ENCODE measurements at regions not wholly inside any gene's neighbourhood (a gene's known extent, or its start where the extent isn't known, plus 50 kb on each side); places are given as distances from the start of the nearest gene placed in this dataset.

- no peak for ATAC-seq
- no peak for DNase-seq
- Mint-ChIP-seq H3K4me1 (peaks cover 88% of the 10 kb centered on the region), H3K27me3 (no peaks in the 10 kb centered on the region), H3K36me3 (ENCODE audit: low read depth) (no peaks in the 10 kb centered on the region), H3K9me3 (no peaks in the 10 kb centered on the region), H3K4me3 (no peak overlapping the region), H3K27ac (peak overlapping the region; percentile 79)
Measured at GRCh38 chr7:50214126-50214670, 90.3 kb upstream of the IKZF1 start.

GRCh38 chr7:50213622-50214017, 90.9 kb upstream of the IKZF1 start:
- Mint-ChIP-seq H3K9me3 (no peaks in the 10 kb centered on the region), H3K27me3 (no peaks in the 10 kb centered on the region), H3K36me3 (ENCODE audit: low read depth) (no peaks in the 10 kb centered on the region), H3K4me1 (peaks cover 93% of the 10 kb centered on the region), H3K4me3 (no peak overlapping the region), H3K27ac (peak overlapping the region; percentile 79)
- DNase-seq = no peak
- no peak for ATAC-seq

GRCh38 chr7:50212666-50213621, 91.6 kb upstream of the IKZF1 start:
- no peaks in the 10 kb centered on the region for H3K9me3 Mint-ChIP-seq
- no peaks in the 10 kb centered on the region for H3K27me3 Mint-ChIP-seq
- H3K36me3 Mint-ChIP-seq (ENCODE audit: low read depth) = no peaks in the 10 kb centered on the region
- DNase-seq (no peak), ATAC-seq (peak; percentile 2)
- H3K27ac Mint-ChIP-seq = peak overlapping the region; percentile 79
- H3K4me1 Mint-ChIP-seq = peaks cover 93% of the 10 kb centered on the region
- no peak overlapping the region for H3K4me3 Mint-ChIP-seq

GRCh38 chr7:50212016-50212325, 92.5 kb upstream of the IKZF1 start:
- Mint-ChIP-seq H3K4me1 (peaks cover 93% of the 10 kb centered on the region), H3K27me3 (no peaks in the 10 kb centered on the region), H3K27ac (peak overlapping the region; percentile 95), H3K4me3 (no peak overlapping the region), H3K36me3 (ENCODE audit: low read depth) (no peaks in the 10 kb centered on the region), H3K9me3 (no peaks in the 10 kb centered on the region)
- DNase-seq = no peak
- no peak for ATAC-seq

GRCh38 chr7:50211130-50212015, 93.1 kb upstream of the IKZF1 start:
- Mint-ChIP-seq H3K27me3 (no peaks in the 10 kb centered on the region), H3K4me1 (peaks cover 96% of the 10 kb centered on the region), H3K27ac (peak overlapping the region; percentile 95), H3K36me3 (ENCODE audit: low read depth) (peaks cover 3% of the 10 kb centered on the region), H3K4me3 (no peak overlapping the region), H3K9me3 (no peaks in the 10 kb centered on the region)
- ATAC-seq (no peak), DNase-seq (no peak)

- no peaks in the 10 kb centered on the region for H3K27me3 Mint-ChIP-seq
- DNase-seq (no peak), ATAC-seq (no peak)
- H3K9me3 Mint-ChIP-seq = no peaks in the 10 kb centered on the region
- peaks cover 97% of the 10 kb centered on the region for H3K4me1 Mint-ChIP-seq
- H3K4me3 Mint-ChIP-seq = peak overlapping the region; percentile 10
- H3K36me3 Mint-ChIP-seq (ENCODE audit: low read depth) = peaks cover 3% of the 10 kb centered on the region
- H3K27ac Mint-ChIP-seq = peak overlapping the region; percentile 95
Measured at GRCh38 chr7:50210706-50211115, 93.8 kb upstream of the IKZF1 start.

- peak overlapping the region; percentile 95 for H3K27ac Mint-ChIP-seq
- H3K36me3 Mint-ChIP-seq (ENCODE audit: low read depth) = peaks cover 3% of the 10 kb centered on the region
- peak; percentile 65 for ATAC-seq
- H3K4me1 Mint-ChIP-seq = peaks cover 98% of the 10 kb centered on the region
- no peaks in the 10 kb centered on the region for H3K27me3 Mint-ChIP-seq
- H3K4me3 Mint-ChIP-seq = peak overlapping the region; percentile 5
- no peaks in the 10 kb centered on the region for H3K9me3 Mint-ChIP-seq
- peak; percentile 47 for DNase-seq
Measured at GRCh38 chr7:50209461-50210135, 94.9 kb upstream of the IKZF1 start.

- H3K4me1 Mint-ChIP-seq = peaks cover 99% of the 10 kb centered on the region
- H3K27me3 Mint-ChIP-seq = no peaks in the 10 kb centered on the region
- H3K4me3 Mint-ChIP-seq = peak overlapping the region; percentile 22
- ATAC-seq (peak; percentile 11), DNase-seq (peak; percentile 68)
- H3K36me3 Mint-ChIP-seq (ENCODE audit: low read depth) = peaks cover 3% of the 10 kb centered on the region
- H3K9me3 Mint-ChIP-seq = no peaks in the 10 kb centered on the region
- H3K27ac Mint-ChIP-seq = peak overlapping the region; percentile 95
Measured at GRCh38 chr7:50208378-50208982, 96.0 kb upstream of the IKZF1 start.

GRCh38 chr7:50207686-50208255, 96.7 kb upstream of the IKZF1 start:
- Mint-ChIP-seq H3K9me3 (no peaks in the 10 kb centered on the region), H3K27ac (peak overlapping the region; percentile 95), H3K27me3 (no peaks in the 10 kb centered on the region), H3K36me3 (ENCODE audit: low read depth) (peaks cover 3% of the 10 kb centered on the region), H3K4me1 (peaks cover 98% of the 10 kb centered on the region), H3K4me3 (peak overlapping the region; percentile 33)
- ATAC-seq (no peak), DNase-seq (no peak)

- Mint-ChIP-seq H3K9me3 (no peaks in the 10 kb centered on the region), H3K4me3 (peak overlapping the region; percentile 33), H3K27ac (peak overlapping the region; percentile 95), H3K4me1 (peaks cover 98% of the 10 kb centered on the region), H3K27me3 (no peaks in the 10 kb centered on the region), H3K36me3 (ENCODE audit: low read depth) (peaks cover 3% of the 10 kb centered on the region)
- DNase-seq (no peak), ATAC-seq (no peak)
Measured at GRCh38 chr7:50207251-50207564, 97.3 kb upstream of the IKZF1 start.

- H3K27ac Mint-ChIP-seq = peak overlapping the region; percentile 95
- no peaks in the 10 kb centered on the region for H3K27me3 Mint-ChIP-seq
- no peaks in the 10 kb centered on the region for H3K9me3 Mint-ChIP-seq
- DNase-seq (peak; percentile 76), ATAC-seq (peak; percentile 76)
- peaks cover 97% of the 10 kb centered on the region for H3K4me1 Mint-ChIP-seq
- H3K36me3 Mint-ChIP-seq (ENCODE audit: low read depth) = peaks cover 3% of the 10 kb centered on the region
- peak overlapping the region; percentile 68 for H3K4me3 Mint-ChIP-seq
Measured at GRCh38 chr7:50206453-50207250, 97.9 kb upstream of the IKZF1 start.

GRCh38 chr7:50205011-50205410, 99.5 kb upstream of the IKZF1 start:
- no peaks in the 10 kb centered on the region for H3K27me3 Mint-ChIP-seq
- ATAC-seq (no peak), DNase-seq (no peak)
- H3K4me3 Mint-ChIP-seq = no peak overlapping the region
- H3K9me3 Mint-ChIP-seq = no peaks in the 10 kb centered on the region
- peaks cover 3% of the 10 kb centered on the region for H3K36me3 Mint-ChIP-seq (ENCODE audit: low read depth)
- H3K27ac Mint-ChIP-seq = no peak overlapping the region
- peaks cover 92% of the 10 kb centered on the region for H3K4me1 Mint-ChIP-seq

GRCh38 chr7:50204581-50204980, 99.9 kb upstream of the IKZF1 start:
- Mint-ChIP-seq H3K4me3 (no peak overlapping the region), H3K36me3 (ENCODE audit: low read depth) (peaks cover 3% of the 10 kb centered on the region), H3K9me3 (no peaks in the 10 kb centered on the region), H3K27ac (peak overlapping the region; percentile 47), H3K27me3 (no peaks in the 10 kb centered on the region), H3K4me1 (peaks cover 92% of the 10 kb centered on the region)
- ATAC-seq (no peak), DNase-seq (no peak)

Measured in activated naive CD8-positive, alpha-beta T cell treated with anti-CD3 and anti-CD28 coated beads, Interleukin-2, amount 50 U/mL, for 24 hours (primary cell).